Ishikawa (cell line): ENCODE measurements at regions not wholly inside any gene's neighbourhood (a gene's known extent, or its start where the extent isn't known, plus 50 kb on each side); places are given as distances from the start of the nearest gene placed in this dataset.

Experiments used
- CEBPB ChIP-seq: IDR thresholded peaks from 2 replicates; pipeline ENCODE4 v1.6.1; 2012
- CREB1 ChIP-seq: IDR thresholded peaks from 2 replicates; pipeline ENCODE4 v1.6.1; 2012; ENCODE audit warnings: low read depth
- EGR1 ChIP-seq: IDR thresholded peaks from 2 replicates; pipeline ENCODE4 v1.6.1; 2012
- EP300 ChIP-seq: IDR thresholded peaks from 2 replicates; pipeline ENCODE4 v1.6.1; 2012; ENCODE audit warnings: borderline replicate concordance
- FOXM1 ChIP-seq: IDR thresholded peaks from 2 replicates; pipeline ENCODE4 v1.6.1; 2012; ENCODE audit warnings: low read depth, borderline replicate concordance
- NFIC ChIP-seq: IDR thresholded peaks from 2 replicates; pipeline ENCODE4 v1.6.1; 2012
- RAD21 ChIP-seq: IDR thresholded peaks from 2 replicates; pipeline ENCODE4 v1.6.1; 2012; ENCODE audit warnings: low read depth
- TAF1 ChIP-seq: IDR thresholded peaks from 2 replicates; pipeline ENCODE4 v1.6.1; 2012; ENCODE audit warnings: low read depth, mild to moderate bottlenecking
- TCF12 ChIP-seq: IDR thresholded peaks from 2 replicates; pipeline ENCODE4 v1.6.1; 2012; ENCODE audit warnings: low read depth
- TEAD4 ChIP-seq: IDR thresholded peaks from 2 replicates; pipeline ENCODE4 v1.6.1; 2012
- USF1 ChIP-seq: IDR thresholded peaks from 2 replicates; pipeline ENCODE4 v1.6.1; 2012
- YY1 ChIP-seq: IDR thresholded peaks from 2 replicates; pipeline ENCODE4 v1.6.1; 2012; ENCODE audit warnings: low read depth
- ZBTB7A ChIP-seq: IDR thresholded peaks from 2 replicates; pipeline ENCODE4 v1.6.1; 2012; ENCODE audit warnings: low read depth
- TF ChIP-seq, protein P1 (sequence below): IDR thresholded peaks from 2 replicates; pipeline ENCODE4 v1.6.1; 2012; ENCODE audit warnings: low read depth, mild to moderate bottlenecking
- TF ChIP-seq, protein P2 (sequence below): IDR thresholded peaks from 2 replicates; pipeline ENCODE4 v1.6.1; 2012

DNA sequence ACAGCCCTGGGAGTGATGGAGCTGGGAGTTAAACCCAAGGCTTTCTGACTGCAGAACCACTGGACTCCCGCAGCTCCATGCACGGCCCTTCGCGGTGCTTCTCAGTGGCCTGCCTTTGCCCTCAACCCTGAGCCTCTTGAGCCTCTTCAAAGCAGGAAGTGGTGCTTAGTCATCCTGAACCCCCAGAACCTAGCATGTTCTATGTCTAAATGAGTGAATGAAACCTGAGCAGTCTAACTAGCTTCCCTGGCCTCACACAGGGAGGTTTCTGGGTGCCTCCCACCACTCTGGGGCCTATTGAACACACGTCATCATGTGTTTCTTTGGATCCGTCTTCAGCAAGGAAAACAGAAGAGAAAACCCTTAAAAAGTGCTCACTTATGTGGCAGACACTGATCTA is 117.9 kb upstream of the SFSWAP start:
- TF ChIP-seq FOXM1 (no peak), CREB1 (no peak), CEBPB (no peak), TAF1 (no peak), ZBTB7A (no peak), EGR1 (no peak), EP300 (no peak), YY1 (no peak), USF1 (no peak), RAD21 (no peak), TCF12 (no peak), NFIC (no peak), TEAD4 (no peak)
- TF ChIP-seq, protein P1, sequence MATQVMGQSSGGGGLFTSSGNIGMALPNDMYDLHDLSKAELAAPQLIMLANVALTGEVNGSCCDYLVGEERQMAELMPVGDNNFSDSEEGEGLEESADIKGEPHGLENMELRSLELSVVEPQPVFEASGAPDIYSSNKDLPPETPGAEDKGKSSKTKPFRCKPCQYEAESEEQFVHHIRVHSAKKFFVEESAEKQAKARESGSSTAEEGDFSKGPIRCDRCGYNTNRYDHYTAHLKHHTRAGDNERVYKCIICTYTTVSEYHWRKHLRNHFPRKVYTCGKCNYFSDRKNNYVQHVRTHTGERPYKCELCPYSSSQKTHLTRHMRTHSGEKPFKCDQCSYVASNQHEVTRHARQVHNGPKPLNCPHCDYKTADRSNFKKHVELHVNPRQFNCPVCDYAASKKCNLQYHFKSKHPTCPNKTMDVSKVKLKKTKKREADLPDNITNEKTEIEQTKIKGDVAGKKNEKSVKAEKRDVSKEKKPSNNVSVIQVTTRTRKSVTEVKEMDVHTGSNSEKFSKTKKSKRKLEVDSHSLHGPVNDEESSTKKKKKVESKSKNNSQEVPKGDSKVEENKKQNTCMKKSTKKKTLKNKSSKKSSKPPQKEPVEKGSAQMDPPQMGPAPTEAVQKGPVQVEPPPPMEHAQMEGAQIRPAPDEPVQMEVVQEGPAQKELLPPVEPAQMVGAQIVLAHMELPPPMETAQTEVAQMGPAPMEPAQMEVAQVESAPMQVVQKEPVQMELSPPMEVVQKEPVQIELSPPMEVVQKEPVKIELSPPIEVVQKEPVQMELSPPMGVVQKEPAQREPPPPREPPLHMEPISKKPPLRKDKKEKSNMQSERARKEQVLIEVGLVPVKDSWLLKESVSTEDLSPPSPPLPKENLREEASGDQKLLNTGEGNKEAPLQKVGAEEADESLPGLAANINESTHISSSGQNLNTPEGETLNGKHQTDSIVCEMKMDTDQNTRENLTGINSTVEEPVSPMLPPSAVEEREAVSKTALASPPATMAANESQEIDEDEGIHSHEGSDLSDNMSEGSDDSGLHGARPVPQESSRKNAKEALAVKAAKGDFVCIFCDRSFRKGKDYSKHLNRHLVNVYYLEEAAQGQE, result no peak
- TF ChIP-seq, protein P2, sequence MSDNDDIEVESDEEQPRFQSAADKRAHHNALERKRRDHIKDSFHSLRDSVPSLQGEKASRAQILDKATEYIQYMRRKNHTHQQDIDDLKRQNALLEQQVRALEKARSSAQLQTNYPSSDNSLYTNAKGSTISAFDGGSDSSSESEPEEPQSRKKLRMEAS, result no peak

DNA sequence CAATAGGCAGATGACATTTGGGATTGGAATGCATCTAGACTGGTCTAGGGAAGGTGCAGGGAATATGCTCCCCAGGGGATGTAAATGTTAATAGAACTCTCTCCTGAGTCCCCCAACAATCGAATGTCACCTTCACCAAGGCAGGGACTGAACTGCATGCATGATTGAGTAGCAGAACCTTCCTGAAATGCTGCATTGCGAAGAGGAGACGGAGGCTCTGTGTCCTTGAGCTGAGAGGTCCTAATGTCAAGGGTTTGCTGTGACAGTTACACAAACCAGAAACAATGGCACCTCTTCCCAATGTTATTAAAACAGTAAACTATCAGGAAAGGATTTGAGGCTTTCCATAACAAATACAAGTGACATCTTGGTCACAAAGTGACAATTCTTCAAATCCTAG is 117.5 kb upstream of the SFSWAP start:
- no peak for TF ChIP-seq EP300
- TF ChIP-seq, protein P1, result no peak
- TF ChIP-seq NFIC, result no peak

- TF ChIP-seq, protein P1, result no peak
- TF ChIP-seq CREB1 (no peak), RAD21 (no peak), FOXM1 (no peak), EGR1 (no peak), YY1 (no peak), NFIC (no peak), ZBTB7A (no peak), TCF12 (no peak), TAF1 (no peak), USF1 (no peak), EP300 (no peak), CEBPB (no peak), TEAD4 (no peak)
- TF ChIP-seq, protein P2, result no peak
Observed at GRCh38 chr12:131596115-131596514, 114.8 kb upstream of the SFSWAP start.

- no peak for TF ChIP-seq RAD21
- TF ChIP-seq EGR1, result no peak
- TF ChIP-seq YY1, result no peak
- no peak for TF ChIP-seq EP300
- TF ChIP-seq TEAD4, result no peak
- TF ChIP-seq ZBTB7A, result no peak
- TF ChIP-seq USF1, result no peak
- no peak for TF ChIP-seq CREB1
- TF ChIP-seq, protein P2, result no peak
Observed at GRCh38 chr12:131597333-131597732, 113.6 kb upstream of the SFSWAP start.
